HEK293T (cell line): ENCODE measurements at regions not wholly inside any gene's neighbourhood (a gene's known extent, or its start where the extent isn't known, plus 50 kb on each side); places are given as distances from the start of the nearest gene placed in this dataset.

Experiments
- CTCF ChIA-PET: fragments of 350-600 bp; formaldehyde crosslinking; extraction: SDS; loops from one replicate; lab custom pipeline; 2021; ENCODE audit warnings: antibody characterized with exemption, inconsistent platforms; lab: Yijun Ruan, JAX
- POLR2A ChIA-PET: fragments of 350-600 bp; formaldehyde crosslinking; extraction: SDS; loops from one replicate; lab custom pipeline; 2020; ENCODE audit warnings: antibody characterized with exemption, inconsistent platforms; lab: Yijun Ruan, JAX
- DNase-seq: peaks from one replicate; pipeline ENCODE4 v3.0.0; 2012; ENCODE audit warnings: mixed read lengths; ENCODE audit errors: extremely low spot score
- ARNT ChIP-seq: fragments of 450-650 bp; IDR thresholded peaks from 2 replicates; pipeline ENCODE4 v1.6.1; 2017; ENCODE audit warnings: mild to moderate bottlenecking
- BHLHE40 ChIP-seq: fragments of 450-650 bp; IDR thresholded peaks from 2 replicates; pipeline ENCODE4 v1.6.1; 2016; ENCODE audit warnings: mild to moderate bottlenecking, moderate library complexity, borderline replicate concordance
- CTBP1 ChIP-seq: fragments of 450-650 bp; IDR thresholded peaks from 2 replicates; pipeline ENCODE4 v1.6.1; 2016; ENCODE audit warnings: borderline replicate concordance
- ELF4 ChIP-seq: fragments of 450-650 bp; IDR thresholded peaks from 2 replicates; pipeline ENCODE4 v1.6.1; 2017; ENCODE audit warnings: antibody characterized with exemption
- FOXA1 ChIP-seq: fragments of 450-650 bp; IDR thresholded peaks from 2 replicates; pipeline ENCODE4 v1.6.1; 2016; ENCODE audit warnings: mild to moderate bottlenecking
- FOXK2 ChIP-seq: fragments of 450-650 bp; IDR thresholded peaks from 2 replicates; pipeline ENCODE4 v1.6.1; 2016; ENCODE audit warnings: mild to moderate bottlenecking
- FOXM1 ChIP-seq: fragments of 450-650 bp; IDR thresholded peaks from 2 replicates; pipeline ENCODE4 v1.6.1; 2017; ENCODE audit warnings: mild to moderate bottlenecking, borderline replicate concordance
- HDGF ChIP-seq: fragments of 450-650 bp; IDR thresholded peaks from 2 replicates; pipeline ENCODE4 v1.6.1; 2017; ENCODE audit warnings: antibody characterized with exemption, borderline replicate concordance
- L3MBTL2 ChIP-seq: fragments of 450-650 bp; conservative IDR thresholded peaks from 2 replicates; pipeline ENCODE4 v1.6.1; 2016; ENCODE audit warnings: mild to moderate bottlenecking
- LEF1 ChIP-seq: fragments of 450-650 bp; IDR thresholded peaks from 2 replicates; pipeline ENCODE4 v1.6.1; 2017; ENCODE audit warnings: mild to moderate bottlenecking, borderline replicate concordance
- NFRKB ChIP-seq: fragments of 450-650 bp; IDR thresholded peaks from 2 replicates; pipeline ENCODE4 v1.6.1; 2016; ENCODE audit warnings: mild to moderate bottlenecking, moderate library complexity
- PKNOX1 ChIP-seq: fragments of 450-650 bp; IDR thresholded peaks from 2 replicates; pipeline ENCODE4 v1.6.1; 2016
- SP1 ChIP-seq: fragments of 450-650 bp; IDR thresholded peaks from 2 replicates; pipeline ENCODE4 v1.6.1; 2017
- SUZ12 ChIP-seq: fragments of 450-650 bp; IDR thresholded peaks from 2 replicates; pipeline ENCODE4 v1.6.1; 2016; ENCODE audit warnings: mild to moderate bottlenecking
- TARDBP ChIP-seq: fragments of 450-650 bp; IDR thresholded peaks from 2 replicates; pipeline ENCODE4 v1.6.1; 2016
- ZNF384 ChIP-seq: fragments of 450-650 bp; IDR thresholded peaks from 2 replicates; pipeline ENCODE4 v1.6.1; 2016

GRCh38 chr1:195394567-195394966, 1213.7 kb downstream of the KCNT2 start:
- TF ChIP-seq NFRKB (no peak), PKNOX1 (peak; percentile 23; the same call in 1 of the 2 replicates), ELF4 (no peak)
- POLR2A ChIA-PET = no interaction called here
- DNase-seq = no peak
- CTCF ChIA-PET = no interaction called here

- ChIA-PET CTCF (interaction anchor here (0.6 kb wide), 1 partner anchor 104 kb away, joined by 3 read pairs; no protein-coding TSS in a partner anchor), POLR2A (no interaction called here)
- TF ChIP-seq PKNOX1 (no peak), FOXM1 (no peak), FOXA1 (no peak), SP1 (no peak), SUZ12 (no peak), CTBP1 (no peak), ELF4 (no peak), L3MBTL2 (no peak)
- peak; percentile 9 for DNase-seq
Measured at GRCh38 chr1:195376190-195376589, 1232.0 kb downstream of the KCNT2 start.

- ChIA-PET POLR2A (no interaction called here), CTCF (no interaction called here)
- DNase-seq = no peak
- TF ChIP-seq ZNF384 (no peak), ARNT (no peak), BHLHE40 (no peak)
Measured at GRCh38 chr1:195373856-195374255, 1234.4 kb downstream of the KCNT2 start.

GRCh38 chr1:195345149-195345548, 1263.1 kb downstream of the KCNT2 start:
- TF ChIP-seq NFRKB (no peak), HDGF (no peak), PKNOX1 (no peak), FOXK2 (no peak), SP1 (no peak), ELF4 (no peak), FOXM1 (no peak), LEF1 (no peak), ARNT (no peak), L3MBTL2 (no peak)
- ChIA-PET CTCF (no interaction called here), POLR2A (no interaction called here)
- DNase-seq = no peak

- CTCF ChIA-PET = interaction anchor here (0.9 kb wide), 1 partner anchor 128 kb away, joined by 5 read pairs; no protein-coding TSS in a partner anchor
Measured at GRCh38 chr1:195337646-195338045, 1270.6 kb downstream of the KCNT2 start.

GRCh38 chr1:195336812-195337211, 1271.4 kb downstream of the KCNT2 start:
- ChIA-PET POLR2A (no interaction called here), CTCF (interaction anchor here (0.9 kb wide), 1 partner anchor 127 kb away, joined by 5 read pairs; no protein-coding TSS in a partner anchor)
- DNase-seq = no peak
- no peak for TF ChIP-seq L3MBTL2
- TF ChIP-seq LEF1 = no peak
- TF ChIP-seq HDGF = no peak
- no peak for TF ChIP-seq BHLHE40

More at GRCh38 chr1:195337646-195338045, 1270.6 kb downstream of the KCNT2 start:
- TF ChIP-seq CTBP1 (no peak), ARNT (no peak), BHLHE40 (no peak), PKNOX1 (no peak), FOXA1 (no peak), LEF1 (no peak), TARDBP (no peak), HDGF (no peak), FOXM1 (no peak), SP1 (no peak), L3MBTL2 (no peak)
- POLR2A ChIA-PET = no interaction called here
- no peak for DNase-seq

- DNase-seq = no peak
- ChIA-PET POLR2A (no interaction called here), CTCF (no interaction called here)
- TF ChIP-seq FOXK2 (no peak), PKNOX1 (no peak), SUZ12 (no peak), LEF1 (no peak), TARDBP (no peak), CTBP1 (no peak), ARNT (no peak)
Measured at GRCh38 chr1:195335541-195335940, 1272.7 kb downstream of the KCNT2 start.
